GM13976 (cell line): ENCODE measurements at regions not wholly inside any gene's neighbourhood (a gene's known extent, or its start where the extent isn't known, plus 50 kb on each side); places are given as distances from the start of the nearest gene placed in this dataset.

Experiments used
- DNase-seq: peaks from one replicate; pipeline ENCODE4 v3.0.0; 2012; ENCODE audit warnings: low spot score
- CTCF ChIP-seq: IDR thresholded peaks from 2 replicates; pipeline ENCODE4 v1.5.1; 2012; ENCODE audit warnings: borderline replicate concordance, mild to moderate bottlenecking; ENCODE audit not compliant: insufficient read depth; ENCODE audit errors: extremely low read depth, missing control alignments, control extremely low read depth
- in situ Hi-C: fragments of 300-500 bp; cut with MboI; formaldehyde crosslinking; loops from one replicate; pipeline ENCODE4 v1.12.0; 2022; ENCODE audit warnings: low sequenced_read_pairs, mixed read lengths, inconsistent platforms; ENCODE audit not compliant: unreplicated experiment

GRCh38 chr7:1296356-1296981 lies 63.8 kb downstream of the UNCX start:
- no peak for TF ChIP-seq CTCF
- no peak for DNase-seq
- in situ Hi-C loops, result no loop called here

DNA sequence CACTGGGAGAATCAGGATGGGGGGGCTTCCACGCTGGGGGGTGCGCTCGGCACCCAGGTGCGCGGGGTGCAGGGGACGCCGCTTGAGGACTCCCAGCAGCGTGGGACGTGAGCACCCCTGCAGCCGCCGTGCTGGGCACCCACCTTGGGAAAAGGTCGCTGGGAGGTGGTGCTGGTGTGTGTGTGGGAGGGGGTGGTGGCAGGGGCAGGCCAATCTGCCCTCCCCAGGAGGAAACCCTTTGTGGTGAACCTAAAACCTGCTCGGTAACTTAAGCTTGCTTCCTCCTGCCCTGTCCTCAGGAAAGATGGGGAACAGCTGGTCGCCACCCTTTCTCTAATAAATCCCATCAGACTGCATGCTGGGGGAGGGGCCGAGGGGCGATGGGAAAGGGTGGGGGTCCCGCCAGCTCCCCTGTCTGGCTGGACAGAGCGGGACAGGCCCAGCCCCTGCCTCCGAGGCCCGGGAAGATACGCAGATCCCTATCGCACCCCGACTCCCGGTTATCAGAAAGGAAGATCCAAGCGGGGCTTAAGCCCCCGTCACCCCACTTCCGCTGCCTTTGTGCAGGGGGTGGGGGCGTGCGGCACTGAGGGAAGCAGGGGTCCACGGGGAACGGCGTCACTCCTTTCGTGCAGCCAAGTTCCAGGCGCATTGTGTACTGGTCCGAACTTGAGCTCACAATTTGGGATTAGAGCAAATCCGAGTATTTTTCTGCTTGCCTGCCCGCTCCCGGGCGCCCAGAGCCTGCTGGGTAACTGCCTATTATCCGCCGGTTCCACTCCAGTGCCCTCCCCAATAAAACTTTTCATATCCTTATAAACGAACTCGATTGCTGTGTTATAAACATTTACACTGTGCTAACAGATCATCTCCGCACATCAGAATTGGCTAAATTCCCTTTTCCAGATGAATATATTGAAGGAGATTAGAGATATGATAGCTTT lies 64.6 kb downstream of the UNCX start:
- in situ Hi-C loops, result no loop called here
- DNase-seq, result no peak
- no peak for TF ChIP-seq CTCF

DNA sequence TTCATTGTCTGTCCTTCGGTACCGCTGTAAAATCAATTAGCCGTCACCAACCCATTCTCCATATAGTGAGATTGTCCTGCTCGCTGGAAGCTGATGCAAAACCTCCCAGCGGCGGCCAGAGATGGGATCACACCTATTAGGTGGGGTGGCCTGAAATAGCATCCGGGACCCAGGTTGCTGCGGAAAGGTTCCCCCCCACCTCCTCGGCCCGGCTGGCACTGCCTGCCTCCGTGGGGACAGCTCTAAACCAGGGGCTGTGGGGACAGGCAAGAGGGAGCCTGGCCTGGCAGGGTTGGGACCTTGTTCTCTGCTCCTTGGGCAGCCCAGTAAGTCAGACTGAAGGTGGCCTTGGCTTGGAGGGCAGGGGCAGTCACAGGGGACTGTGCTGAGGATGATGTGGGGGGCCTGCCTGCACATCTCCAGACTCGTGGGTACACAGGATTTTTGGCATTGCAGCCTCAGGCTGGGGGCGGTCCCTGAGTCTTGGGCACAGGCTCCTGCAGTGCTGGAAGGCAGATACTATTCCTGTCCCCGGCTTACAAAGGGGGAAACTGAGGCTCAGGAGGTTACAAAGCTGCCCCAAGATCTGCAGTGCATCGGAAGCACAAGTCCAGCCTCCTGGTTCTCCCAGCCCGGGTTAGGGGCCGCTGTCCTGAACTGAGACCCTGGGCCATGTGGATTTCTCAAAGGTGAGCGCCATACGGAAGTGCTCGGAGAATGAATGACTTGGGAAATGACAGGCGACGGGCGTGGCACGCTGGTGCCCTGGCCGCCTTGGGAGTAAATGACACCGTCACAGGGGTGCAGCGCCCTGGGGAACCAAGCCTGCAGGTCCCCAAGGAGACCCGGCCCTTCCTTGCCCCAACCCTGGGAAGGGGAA lies 65.6 kb downstream of the UNCX start:
- TF ChIP-seq CTCF, result no peak
- DNase-seq, result no peak
- in situ Hi-C loops, result no loop called here

GRCh38 chr7:1298931-1299885 lies 66.5 kb downstream of the UNCX start:
- no peak for TF ChIP-seq CTCF
- in situ Hi-C loops, result no loop called here
- no peak for DNase-seq

- no peak for DNase-seq
- in situ Hi-C loops, result no loop called here
- TF ChIP-seq CTCF, result no peak
These were observed 67.5 kb downstream of the UNCX start for GRCh38 chr7:1300206-1300605.

GRCh38 chr7:1300636-1301035 lies 68.0 kb downstream of the UNCX start:
- in situ Hi-C loops, result no loop called here
- DNase-seq, result no peak
- no peak for TF ChIP-seq CTCF
